Osteoblast (primary cell): ENCODE measurements at regions not wholly inside any gene's neighbourhood (a gene's known extent, or its start where the extent isn't known, plus 50 kb on each side); places are given as distances from the start of the nearest gene placed in this dataset.

ENCODE experiments used
- DNase-seq: peaks from one replicate; pipeline ENCODE4 v3.0.0; 2011; ENCODE audit warnings: low spot score, mixed read lengths; ENCODE audit not compliant: insufficient read length; ENCODE audit errors: missing footprints
- H2AFZ ChIP-seq: 2 replicates; pipeline ENCODE4 v1.6.0; 2011; ENCODE audit warnings: mild to moderate bottlenecking, low read length
- H3K27ac ChIP-seq: 2 replicates; pipeline ENCODE4 v1.5.1; 2011; ENCODE audit warnings: mild to moderate bottlenecking, low read depth, low read length, moderate library complexity
- H3K27me3 ChIP-seq: 2 replicates; pipeline ENCODE4 v1.6.0; 2012; ENCODE audit warnings: mild to moderate bottlenecking, control low read depth, inconsistent platforms, low read length, moderate library complexity; ENCODE audit not compliant: insufficient read depth
- H3K36me3 ChIP-seq: 2 replicates; pipeline ENCODE4 v1.5.1; 2011; ENCODE audit warnings: mild to moderate bottlenecking, low read length, control low read depth, moderate library complexity; ENCODE audit not compliant: insufficient read depth
- H3K4me1 ChIP-seq: 2 replicates; pipeline ENCODE4 v1.5.1; 2011; ENCODE audit warnings: mild to moderate bottlenecking, low read length, control low read depth, moderate library complexity; ENCODE audit not compliant: insufficient read depth
- H3K4me2 ChIP-seq: 2 replicates; pipeline ENCODE4 v1.6.0; 2011; ENCODE audit warnings: mild to moderate bottlenecking, low read length; ENCODE audit not compliant: insufficient read depth
- H3K4me3 ChIP-seq: fragments of 200-600 bp; sonication (generic); 3 replicates; pipeline ENCODE4 v1.5.1; 2012; ENCODE audit warnings: mild to moderate bottlenecking, low read length, inconsistent platforms; ENCODE audit not compliant: insufficient read depth
- H3K79me2 ChIP-seq: 2 replicates; pipeline ENCODE4 v1.6.0; 2012; ENCODE audit warnings: mild to moderate bottlenecking, low read length, control low read depth, inconsistent platforms; ENCODE audit not compliant: insufficient read depth
- H3K9me3 ChIP-seq: 2 replicates; pipeline ENCODE4 v1.5.1; 2011; ENCODE audit warnings: low read depth, low read length, control low read depth
- H4K20me1 ChIP-seq: 2 replicates; pipeline ENCODE4 v1.6.0; 2012; ENCODE audit warnings: mild to moderate bottlenecking, low read length, control low read depth; ENCODE audit not compliant: insufficient read depth
- CTCF ChIP-seq: IDR thresholded peaks from 2 replicates; pipeline ENCODE4 v1.5.1; 2011; ENCODE audit warnings: mild to moderate bottlenecking, low read depth, low read length, moderate library complexity; ENCODE audit errors: extremely low read depth

- no peaks in the 10 kb centered on the region for H3K36me3 ChIP-seq
- H3K79me2 ChIP-seq = no peaks in the 10 kb centered on the region
- no peaks in the 10 kb centered on the region for H3K27me3 ChIP-seq
- TF ChIP-seq CTCF = no peak
- no peaks in the 10 kb centered on the region for H4K20me1 ChIP-seq
- peaks cover 23% of the 10 kb centered on the region for H3K4me1 ChIP-seq
- DNase-seq = no peak
- H3K27ac ChIP-seq = no peak overlapping the region
- no peaks in the 10 kb centered on the region for H3K9me3 ChIP-seq
- no peak overlapping the region for H2AFZ ChIP-seq
- no peak overlapping the region for H3K4me3 ChIP-seq
- H3K4me2 ChIP-seq = no peak overlapping the region
Observed at GRCh38 chr15:36335224-36335623, 244.2 kb upstream of the CDIN1 start.

GRCh38 chr15:36335659-36336058, 243.8 kb upstream of the CDIN1 start:
- DNase-seq = no peak
- TF ChIP-seq CTCF = no peak
- no peaks in the 10 kb centered on the region for H3K79me2 ChIP-seq

GRCh38 chr15:36344887-36345286, 234.5 kb upstream of the CDIN1 start:
- Histone ChIP-seq H3K36me3 (no peaks in the 10 kb centered on the region), H3K4me1 (no peaks in the 10 kb centered on the region), H3K79me2 (no peaks in the 10 kb centered on the region), H3K4me2 (no peak overlapping the region), H3K27ac (no peak overlapping the region), H3K4me3 (no peak overlapping the region), H3K9me3 (no peaks in the 10 kb centered on the region), H4K20me1 (no peaks in the 10 kb centered on the region), H2AFZ (no peak overlapping the region), H3K27me3 (no peaks in the 10 kb centered on the region)
- DNase-seq = no peak
- TF ChIP-seq CTCF = no peak

More at GRCh38 chr15:36335659-36336058, 243.8 kb upstream of the CDIN1 start:
- Histone ChIP-seq H3K4me1 (peaks cover 21% of the 10 kb centered on the region), H3K36me3 (no peaks in the 10 kb centered on the region), H3K4me2 (no peak overlapping the region), H2AFZ (no peak overlapping the region), H3K4me3 (no peak overlapping the region), H3K27ac (no peak overlapping the region), H4K20me1 (no peaks in the 10 kb centered on the region), H3K27me3 (no peaks in the 10 kb centered on the region), H3K9me3 (no peaks in the 10 kb centered on the region)

GRCh38 chr15:36347272-36347858, 232.1 kb upstream of the CDIN1 start:
- DNase-seq = no peak
- H2AFZ ChIP-seq = no peak overlapping the region
- H3K4me3 ChIP-seq = no peak overlapping the region
- no peaks in the 10 kb centered on the region for H3K36me3 ChIP-seq
- no peaks in the 10 kb centered on the region for H3K79me2 ChIP-seq
- no peaks in the 10 kb centered on the region for H3K9me3 ChIP-seq
- H3K4me2 ChIP-seq = no peak overlapping the region
- H3K27me3 ChIP-seq = no peaks in the 10 kb centered on the region
- no peaks in the 10 kb centered on the region for H4K20me1 ChIP-seq
- H3K4me1 ChIP-seq = no peaks in the 10 kb centered on the region
- H3K27ac ChIP-seq = no peak overlapping the region
- TF ChIP-seq CTCF = no peak
